SK-N-SH treated with all-trans-retinoic acid at 6 μM for 48 hours (cell line): ENCODE measurements at regions not wholly inside any gene's neighbourhood (a gene's known extent, or its start where the extent isn't known, plus 50 kb on each side); places are given as distances from the start of the nearest gene placed in this dataset.

Source experiments
- ISL1 ChIP-seq: fragments of 250-450 bp; sonication (Bioruptor Pico); IDR thresholded peaks from 2 replicates; pipeline ENCODE4 v2.1.2; 2022; ENCODE audit warnings: mild to moderate bottlenecking, moderate library complexity
- PPARA ChIP-seq: fragments of 250-450 bp; sonication (Bioruptor Pico); IDR thresholded peaks from 2 replicates; pipeline ENCODE4 v1.5.0; 2020; ENCODE audit warnings: mild to moderate bottlenecking, borderline replicate concordance
- RARB ChIP-seq: fragments of 250-450 bp; sonication (Bioruptor Pico); IDR thresholded peaks from 2 replicates; pipeline ENCODE4 v1.8.0; 2021; ENCODE audit warnings: mild to moderate bottlenecking, moderate library complexity
- ZNF565 ChIP-seq: fragments of 450-650 bp; formaldehyde crosslinking; conservative IDR thresholded peaks from 2 replicates; pipeline ENCODE4 v1.5.0; 2020; ENCODE audit warnings: low read depth, mild to moderate bottlenecking, moderate library complexity

DNA sequence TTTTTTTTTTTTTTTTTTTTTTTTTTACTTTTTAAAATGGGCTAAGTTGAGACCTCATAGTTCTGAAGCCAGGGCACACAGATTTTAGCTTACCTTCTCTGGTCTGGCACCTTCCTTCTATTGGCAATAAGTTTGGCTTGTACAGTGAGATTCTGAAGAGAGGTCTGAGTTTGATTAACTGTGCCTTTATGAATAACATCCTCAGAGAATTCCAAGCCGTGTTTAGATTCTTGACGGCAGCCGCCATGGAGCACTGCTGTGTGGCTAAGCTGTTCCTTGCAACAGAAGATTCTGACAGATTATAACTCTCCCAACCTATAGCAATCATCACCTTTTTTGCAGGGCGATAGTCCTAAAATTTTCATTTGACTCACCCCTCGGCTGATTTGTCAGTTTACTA is 354.9 kb upstream of the FAR2 start:
- TF ChIP-seq ZNF565 (CRISPR knock-in tag), result no peak
- no peak for TF ChIP-seq ISL1 (CRISPR knock-in tag)
- no peak for TF ChIP-seq PPARA (CRISPR knock-in tag)
- TF ChIP-seq RARB (CRISPR knock-in tag), result no peak
